Type B pancreatic cell (in vitro differentiated cells): ENCODE measurements at regions not wholly inside any gene's neighbourhood (a gene's known extent, or its start where the extent isn't known, plus 50 kb on each side); places are given as distances from the start of the nearest gene placed in this dataset.

ENCODE experiments used
- DNase-seq: peaks from one replicate; pipeline ENCODE4 v3.0.0; 2021; ENCODE audit warnings: mixed read lengths; ENCODE audit not compliant: unreplicated experiment; ENCODE audit errors: extremely low spot score
- H3K27ac Mint-ChIP-seq: 2 replicates; pipeline ENCODE4 v1.8.0; 2021; ENCODE audit warnings: mild to moderate bottlenecking, mixed read lengths
- H3K27me3 Mint-ChIP-seq: 2 replicates; pipeline ENCODE4 v1.8.0; 2021; ENCODE audit warnings: mixed read lengths
- H3K36me3 Mint-ChIP-seq: 2 replicates; pipeline ENCODE4 v1.8.0; 2021; ENCODE audit warnings: mixed read lengths
- H3K4me1 Mint-ChIP-seq: one replicate; pipeline ENCODE4 v1.8.0; 2021; ENCODE audit warnings: mixed read lengths; ENCODE audit not compliant: unreplicated experiment
- H3K4me3 Mint-ChIP-seq: 2 replicates; pipeline ENCODE4 v1.8.0; 2021; ENCODE audit warnings: mild to moderate bottlenecking, mixed read lengths
- H3K9me3 Mint-ChIP-seq: 2 replicates; pipeline ENCODE4 v1.8.0; 2021; ENCODE audit warnings: mixed read lengths
- CTCF ChIP-seq: fragments of 200-600 bp; sonication (generic); conservative IDR thresholded peaks from 2 replicates; pipeline ENCODE4 v1.5.0; 2021; ENCODE audit warnings: antibody characterized with exemption, mild to moderate bottlenecking

GRCh38 chr3:87924485-87924884, 134.3 kb downstream of the CGGBP1 start:
- H3K4me3 Mint-ChIP-seq = no peak overlapping the region
- no peaks in the 10 kb centered on the region for H3K4me1 Mint-ChIP-seq
- H3K36me3 Mint-ChIP-seq = no peaks in the 10 kb centered on the region
- no peak for DNase-seq
- no peaks in the 10 kb centered on the region for H3K27me3 Mint-ChIP-seq
- TF ChIP-seq CTCF = no peak
- no peak overlapping the region for H3K27ac Mint-ChIP-seq
- peaks cover 4% of the 10 kb centered on the region for H3K9me3 Mint-ChIP-seq

GRCh38 chr3:87920549-87920948, 138.3 kb downstream of the CGGBP1 start:
- Mint-ChIP-seq H3K27me3 (no peaks in the 10 kb centered on the region), H3K27ac (no peak overlapping the region), H3K9me3 (no peaks in the 10 kb centered on the region), H3K4me3 (no peak overlapping the region), H3K36me3 (no peaks in the 10 kb centered on the region), H3K4me1 (no peaks in the 10 kb centered on the region)
- no peak for TF ChIP-seq CTCF
- no peak for DNase-seq

GRCh38 chr3:87901141-87901540, 157.7 kb downstream of the CGGBP1 start:
- H3K4me3 Mint-ChIP-seq = no peak overlapping the region
- H3K36me3 Mint-ChIP-seq = no peaks in the 10 kb centered on the region
- DNase-seq = no peak
- no peak for TF ChIP-seq CTCF
- no peak overlapping the region for H3K27ac Mint-ChIP-seq
- no peaks in the 10 kb centered on the region for H3K4me1 Mint-ChIP-seq
- no peaks in the 10 kb centered on the region for H3K9me3 Mint-ChIP-seq
- no peaks in the 10 kb centered on the region for H3K27me3 Mint-ChIP-seq

- no peaks in the 10 kb centered on the region for H3K4me1 Mint-ChIP-seq
These were observed 158.7 kb downstream of the CGGBP1 start for GRCh38 chr3:87900061-87900460.

GRCh38 chr3:87898971-87899370, 159.8 kb downstream of the CGGBP1 start:
- Mint-ChIP-seq H3K27ac (no peak overlapping the region), H3K36me3 (no peaks in the 10 kb centered on the region)

More at GRCh38 chr3:87900061-87900460, 158.7 kb downstream of the CGGBP1 start:
- Mint-ChIP-seq H3K36me3 (no peaks in the 10 kb centered on the region), H3K27ac (no peak overlapping the region), H3K27me3 (no peaks in the 10 kb centered on the region), H3K9me3 (no peaks in the 10 kb centered on the region), H3K4me3 (no peak overlapping the region)
- DNase-seq = no peak
- TF ChIP-seq CTCF = peak; percentile 46

More at GRCh38 chr3:87898971-87899370, 159.8 kb downstream of the CGGBP1 start:
- H3K9me3 Mint-ChIP-seq = no peaks in the 10 kb centered on the region
- no peak for DNase-seq
- TF ChIP-seq CTCF = no peak
- H3K4me1 Mint-ChIP-seq = no peaks in the 10 kb centered on the region
- no peaks in the 10 kb centered on the region for H3K27me3 Mint-ChIP-seq
- H3K4me3 Mint-ChIP-seq = no peak overlapping the region
